Sciatic nerve (tissue), 2 donors: ENCODE measurements at regions not wholly inside any gene's neighbourhood (a gene's known extent, or its start where the extent isn't known, plus 50 kb on each side); places are given as distances from the start of the nearest gene placed in this dataset.

Experiments used
- ATAC-seq: fragments of 200-7000 bp; cut with Tn5 transposase; one replicate; pipeline ENCODE4 v1.9.1; 2020; ENCODE audit warnings: mild to moderate bottlenecking, moderate library complexity
- DNase-seq: peaks from one replicate; pipeline ENCODE4 v3.0.0-alpha.2; 2020; ENCODE audit warnings: low spot score
- intact Hi-C: fragments of 100-400 bp; cut with DNase I; formaldehyde crosslinking; loops from one replicate; pipeline ENCODE4 v1.14.2; 2022
- donor health status: DM: no; HTN: no; CAD: no.
- donor health status: DM: no; HTN: no; CAD: no.

- DNase-seq (no peak), ATAC-seq (no peak)
- intact Hi-C loops = no loop called here
These were observed 328.1 kb downstream of the ALG10 start for GRCh38 chr12:34350092-34351041.

GRCh38 chr12:34352098-34352497 is 329.8 kb downstream of the ALG10 start:
- ATAC-seq = no peak
- no peak for DNase-seq
- intact Hi-C loops = no loop called here

GRCh38 chr12:34354239-34355200 is 332.2 kb downstream of the ALG10 start:
- ATAC-seq (no peak), DNase-seq (no peak)
- intact Hi-C loops = no loop called here

- ATAC-seq = no peak
- no peak for DNase-seq
- intact Hi-C loops = no loop called here
These were observed 334.1 kb downstream of the ALG10 start for GRCh38 chr12:34356233-34356987.

DNA sequence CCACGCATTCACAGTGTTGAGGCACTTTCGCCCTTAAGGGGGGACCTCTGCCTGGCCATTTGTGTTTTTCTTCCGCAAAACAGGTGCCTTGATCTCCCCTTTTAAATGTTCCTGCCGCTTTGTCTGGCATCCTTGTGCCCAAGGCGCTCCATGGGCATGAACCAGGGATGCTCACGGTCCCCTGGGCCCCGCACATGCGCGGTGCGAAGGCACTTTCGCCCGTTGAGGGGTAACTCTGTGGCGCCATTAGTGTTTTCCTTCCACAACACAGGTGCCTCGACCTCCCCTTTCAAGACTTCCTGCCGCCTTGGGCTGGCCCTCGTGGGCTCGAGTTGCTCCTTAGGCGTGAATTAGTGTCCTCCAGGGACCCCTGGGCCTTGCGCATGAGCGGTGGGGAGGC is 335.5 kb downstream of the ALG10 start:
- ATAC-seq = no peak

GRCh38 chr12:34358198-34358597 is 335.9 kb downstream of the ALG10 start:
- intact Hi-C loops = no loop called here
- ATAC-seq = no peak
- DNase-seq = no peak

More for the DNA sequence above, 335.5 kb downstream of the ALG10 start:
- intact Hi-C loops = no loop called here
- no peak for DNase-seq

GRCh38 chr12:34361721-34362316 is 339.5 kb downstream of the ALG10 start:
- DNase-seq = no peak
- intact Hi-C loops = no loop called here
- ATAC-seq = no peak

- ATAC-seq (no peak), DNase-seq (no peak)
- intact Hi-C loops = no loop called here
These were observed 340.9 kb downstream of the ALG10 start for GRCh38 chr12:34363050-34363673.

GRCh38 chr12:34368079-34368478 is 345.8 kb downstream of the ALG10 start:
- intact Hi-C loops = no loop called here
- ATAC-seq = no peak
- no peak for DNase-seq

DNA sequence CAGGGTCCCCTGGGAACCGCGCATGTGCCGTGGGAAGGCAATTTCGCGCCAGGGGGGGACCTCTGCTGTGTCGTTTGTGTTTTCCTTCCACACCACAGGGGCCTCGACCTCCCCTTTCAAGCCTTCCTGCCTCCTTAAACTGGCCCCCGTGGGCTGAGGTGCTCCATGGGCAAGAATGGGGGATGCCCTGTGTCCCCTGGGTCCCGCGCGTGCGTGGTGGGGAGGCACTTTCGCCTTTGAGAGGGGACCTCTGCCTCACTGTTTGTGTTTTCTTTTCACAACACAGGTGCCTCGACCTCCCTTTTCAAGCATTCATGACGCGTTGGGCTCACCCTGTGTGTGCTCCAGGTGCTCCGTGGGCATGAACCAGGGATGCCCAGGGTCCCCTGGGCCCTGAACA is 348.8 kb downstream of the ALG10 start:
- no peak for DNase-seq
- intact Hi-C loops = no loop called here
- no peak for ATAC-seq

DNA sequence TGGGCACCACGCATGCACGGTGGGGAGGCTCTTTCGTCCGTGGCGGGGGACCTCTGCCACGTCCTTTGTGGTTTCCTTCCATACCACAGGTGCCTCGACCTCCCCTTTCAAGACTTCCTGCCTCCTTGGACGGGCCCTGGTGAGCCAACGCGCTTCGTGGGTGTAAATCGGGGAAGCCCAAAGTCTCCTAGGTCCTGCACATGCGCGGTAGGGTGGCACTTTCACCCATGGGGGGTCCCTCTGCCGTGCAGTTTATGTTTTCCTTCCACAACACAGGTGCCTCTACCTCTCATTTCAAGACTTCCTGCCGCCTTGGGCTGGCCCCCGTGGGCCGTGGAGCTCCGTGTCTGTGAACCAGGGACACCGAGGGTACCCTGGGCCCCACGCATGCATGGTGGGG is 349.7 kb downstream of the ALG10 start:
- no peak for DNase-seq
- intact Hi-C loops = no loop called here
- ATAC-seq = no peak

GRCh38 chr12:34373926-34374325 is 351.6 kb downstream of the ALG10 start:
- ATAC-seq = no peak
- intact Hi-C loops = no loop called here
- DNase-seq = no peak

DNA sequence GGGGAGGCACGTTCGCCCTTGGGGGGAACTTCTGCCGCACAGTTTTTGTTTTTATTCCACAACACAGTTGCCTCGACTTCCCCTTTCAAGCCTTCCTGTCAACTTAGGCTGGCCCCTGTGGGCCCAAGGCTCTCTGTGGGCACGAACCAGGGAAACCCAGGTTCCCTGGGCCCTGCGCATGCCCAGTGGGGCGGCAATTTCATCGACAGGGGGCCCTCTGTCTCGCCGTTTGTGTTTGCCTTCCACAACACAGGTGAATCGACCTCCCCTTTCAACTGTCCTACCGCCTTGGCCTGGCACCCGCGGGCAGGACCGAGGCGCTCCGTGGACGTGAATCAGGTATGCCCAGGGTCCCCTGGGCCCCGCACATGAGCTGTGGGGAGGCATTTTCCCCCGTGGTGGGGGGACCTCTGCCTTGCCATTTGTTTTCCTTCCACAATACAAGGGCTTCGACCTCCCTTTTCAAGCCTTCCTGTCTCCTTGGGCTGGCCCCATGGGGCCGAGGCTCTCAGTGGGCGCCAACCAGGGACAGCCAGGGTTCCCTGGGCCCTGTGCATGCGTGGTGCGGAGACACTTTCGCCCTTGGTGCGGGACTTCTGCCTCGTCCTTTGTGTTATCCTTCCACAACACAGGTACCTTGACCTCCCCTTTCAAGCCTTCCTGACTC is 354.0 kb downstream of the ALG10 start:
- intact Hi-C loops = no loop called here

DNA sequence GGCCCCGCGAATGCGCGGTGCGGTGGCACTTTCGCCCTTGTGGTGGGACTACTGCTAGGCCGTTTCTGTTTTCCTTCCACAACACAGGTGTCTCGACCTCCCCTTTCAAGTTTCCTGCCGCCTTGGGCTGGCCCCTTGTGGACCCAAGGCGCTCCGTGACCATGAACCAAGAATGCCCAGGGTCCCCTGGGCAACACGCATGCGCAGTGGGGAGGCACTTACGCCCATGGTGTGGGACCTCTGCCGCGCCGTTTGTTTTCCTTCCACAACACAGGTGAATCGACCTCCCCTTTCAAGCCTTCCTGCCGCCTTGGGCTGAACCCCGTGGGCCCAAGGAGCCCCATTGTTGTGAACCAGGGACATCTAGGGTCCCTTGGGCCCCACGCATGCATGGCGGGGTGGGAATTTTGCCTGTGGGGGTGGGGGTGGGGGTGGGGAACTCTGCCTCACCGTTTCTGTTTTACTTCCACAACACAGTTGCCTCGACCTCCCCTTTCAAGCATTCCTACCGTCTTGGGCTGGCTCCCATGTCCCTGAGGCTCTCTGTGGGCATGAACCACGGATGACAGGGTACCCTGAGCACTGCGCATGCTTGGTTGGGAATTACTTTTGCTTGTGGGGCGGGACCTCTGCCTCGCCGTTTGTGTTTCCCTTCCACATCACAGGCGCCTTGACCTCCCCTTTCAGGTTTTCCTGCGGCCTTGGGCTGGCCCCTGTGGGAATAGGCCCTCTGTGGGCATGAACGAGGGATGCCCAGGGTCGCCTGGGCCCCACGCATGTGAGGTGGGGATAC is 355.1 kb downstream of the ALG10 start:
- no peak for ATAC-seq
- no peak for DNase-seq
- intact Hi-C loops = no loop called here

More for the DNA sequence above, 354.0 kb downstream of the ALG10 start:
- ATAC-seq (no peak), DNase-seq (no peak)

DNA sequence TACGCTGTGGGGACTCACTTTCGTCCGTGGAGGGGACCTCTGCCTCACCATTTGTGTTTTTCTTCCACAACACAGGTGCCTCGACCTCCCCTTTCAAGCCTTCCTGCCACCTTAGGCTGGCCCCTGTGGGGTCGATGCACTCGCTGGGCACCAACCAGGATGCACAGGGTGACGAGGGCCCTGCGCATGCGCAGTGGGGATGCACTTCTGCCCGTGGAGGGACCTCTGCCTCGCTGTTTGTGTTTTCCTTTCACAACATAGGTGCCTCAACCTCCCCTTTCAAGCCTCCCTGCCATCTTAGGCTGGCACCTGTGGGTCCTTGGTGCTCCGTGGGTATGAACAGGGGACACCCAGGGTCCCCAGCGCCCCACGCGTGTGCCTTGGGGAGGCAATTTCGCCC is 356.8 kb downstream of the ALG10 start:
- no peak for ATAC-seq
- intact Hi-C loops = no loop called here
- no peak for DNase-seq

- intact Hi-C loops = no loop called here
- no peak for ATAC-seq
- DNase-seq = no peak
These were observed 362.4 kb downstream of the ALG10 start for GRCh38 chr12:34384693-34385092.

GRCh38 chr12:34386016-34386415 is 363.7 kb downstream of the ALG10 start:
- ATAC-seq = no peak
- no peak for DNase-seq
- intact Hi-C loops = no loop called here
